ENCODE measurements at regions not wholly inside any gene's neighbourhood (a gene's known extent, or its start where the extent isn't known, plus 50 kb on each side); places are given as distances from the start of the nearest gene placed in this dataset.

GRCh38 chr1:75984781-75985180 is 52.6 kb upstream of the ASB17 start:
- Histone ChIP-seq H3K4me3 (no peak overlapping the region), H3K4me1 (ENCODE audit: low read depth) (no peaks in the 10 kb centered on the region), H3K27ac (no peak overlapping the region), H3K9me3 (ENCODE audit: low read depth) (no peaks in the 10 kb centered on the region), H3K27me3 (peaks cover 5% of the 10 kb centered on the region), H3K36me3 (no peaks in the 10 kb centered on the region)
- no peak for TF ChIP-seq CTCF (IDR thresholded peaks at IDR 0.05; ENCODE audit: low read depth, low read length)
- DNase-seq (ENCODE audit: low read depth in 1 of 2, low spot score in 1 of 2): no peak

GRCh38 chr1:75985827-75986226 is 53.6 kb upstream of the ASB17 start:
- Histone ChIP-seq H3K4me1 (ENCODE audit: low read depth) (no peaks in the 10 kb centered on the region), H3K27ac (no peak overlapping the region), H3K9me3 (ENCODE audit: low read depth) (no peaks in the 10 kb centered on the region), H3K36me3 (no peaks in the 10 kb centered on the region), H3K27me3 (peaks cover 6% of the 10 kb centered on the region), H3K4me3 (no peak overlapping the region)
- TF ChIP-seq CTCF (IDR thresholded peaks at IDR 0.05; ENCODE audit: low read depth, low read length): no peak
- DNase-seq (ENCODE audit: low read depth in 1 of 2, low spot score in 1 of 2): peak in 1 of 2 donors; percentile 63

GRCh38 chr1:75986478-75986877 is 54.3 kb upstream of the ASB17 start:
- DNase-seq (ENCODE audit: low read depth in 1 of 2, low spot score in 1 of 2): peak in 1 of 2 donors; percentile 6
- TF ChIP-seq CTCF (IDR thresholded peaks at IDR 0.05; ENCODE audit: low read depth, low read length): no peak
- Histone ChIP-seq H3K9me3 (ENCODE audit: low read depth) (no peaks in the 10 kb centered on the region), H3K27ac (no peak overlapping the region), H3K4me3 (no peak overlapping the region), H3K4me1 (ENCODE audit: low read depth) (no peaks in the 10 kb centered on the region), H3K27me3 (peaks cover 6% of the 10 kb centered on the region), H3K36me3 (no peaks in the 10 kb centered on the region)

GRCh38 chr1:75989121-75989520 is 56.9 kb upstream of the ASB17 start:
- no peak for DNase-seq (ENCODE audit: low read depth in 1 of 2, low spot score in 1 of 2)
- no peak for TF ChIP-seq CTCF (IDR thresholded peaks at IDR 0.05; ENCODE audit: low read depth, low read length)
- Histone ChIP-seq H3K4me3 (no peak overlapping the region), H3K4me1 (ENCODE audit: low read depth) (no peaks in the 10 kb centered on the region), H3K36me3 (no peaks in the 10 kb centered on the region), H3K27me3 (peaks cover 6% of the 10 kb centered on the region), H3K9me3 (ENCODE audit: low read depth) (no peaks in the 10 kb centered on the region), H3K27ac (no peak overlapping the region)

GRCh38 chr1:75990686-75991085 is 58.5 kb upstream of the ASB17 start:
- TF ChIP-seq CTCF (IDR thresholded peaks at IDR 0.05; ENCODE audit: low read depth, low read length): no peak
- no peak overlapping the region for H3K27ac ChIP-seq
- H3K4me3 ChIP-seq: no peak overlapping the region
- peaks cover 6% of the 10 kb centered on the region for H3K27me3 ChIP-seq
- H3K4me1 ChIP-seq (ENCODE audit: low read depth): peaks cover 2% of the 10 kb centered on the region
- no peaks in the 10 kb centered on the region for H3K36me3 ChIP-seq
- DNase-seq (ENCODE audit: low read depth in 1 of 2, low spot score in 1 of 2): no peak
- no peaks in the 10 kb centered on the region for H3K9me3 ChIP-seq (ENCODE audit: low read depth)

All from cardiac muscle cell (in vitro differentiated cells and primary cell).